ENCODE measurements at regions not wholly inside any gene's neighbourhood (a gene's known extent, or its start where the extent isn't known, plus 50 kb on each side); places are given as distances from the start of the nearest gene placed in this dataset.

DNA sequence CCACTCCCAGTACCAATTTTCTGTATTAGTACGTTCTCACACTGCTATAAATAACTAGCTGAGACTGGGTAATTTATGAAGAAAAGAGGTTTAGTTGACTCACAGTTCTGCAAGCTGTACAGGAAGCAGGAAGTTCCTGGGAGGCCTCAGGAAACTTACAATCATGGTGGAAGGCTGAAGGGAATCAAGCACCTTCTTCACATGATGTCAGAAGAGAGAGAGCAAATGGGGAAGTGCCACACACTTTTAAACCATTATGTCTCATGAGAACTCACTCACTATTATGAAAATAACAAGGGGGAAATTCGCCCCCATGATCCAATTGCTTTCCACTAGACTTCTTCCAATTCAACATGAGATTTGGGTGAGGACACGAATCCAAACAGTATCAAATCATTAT, 271.4 kb downstream of the ETS1 start:
- no peak overlapping the region for H3K4me3 ChIP-seq (ENCODE audit: low read depth, low read length)
- TF ChIP-seq, protein P1, sequence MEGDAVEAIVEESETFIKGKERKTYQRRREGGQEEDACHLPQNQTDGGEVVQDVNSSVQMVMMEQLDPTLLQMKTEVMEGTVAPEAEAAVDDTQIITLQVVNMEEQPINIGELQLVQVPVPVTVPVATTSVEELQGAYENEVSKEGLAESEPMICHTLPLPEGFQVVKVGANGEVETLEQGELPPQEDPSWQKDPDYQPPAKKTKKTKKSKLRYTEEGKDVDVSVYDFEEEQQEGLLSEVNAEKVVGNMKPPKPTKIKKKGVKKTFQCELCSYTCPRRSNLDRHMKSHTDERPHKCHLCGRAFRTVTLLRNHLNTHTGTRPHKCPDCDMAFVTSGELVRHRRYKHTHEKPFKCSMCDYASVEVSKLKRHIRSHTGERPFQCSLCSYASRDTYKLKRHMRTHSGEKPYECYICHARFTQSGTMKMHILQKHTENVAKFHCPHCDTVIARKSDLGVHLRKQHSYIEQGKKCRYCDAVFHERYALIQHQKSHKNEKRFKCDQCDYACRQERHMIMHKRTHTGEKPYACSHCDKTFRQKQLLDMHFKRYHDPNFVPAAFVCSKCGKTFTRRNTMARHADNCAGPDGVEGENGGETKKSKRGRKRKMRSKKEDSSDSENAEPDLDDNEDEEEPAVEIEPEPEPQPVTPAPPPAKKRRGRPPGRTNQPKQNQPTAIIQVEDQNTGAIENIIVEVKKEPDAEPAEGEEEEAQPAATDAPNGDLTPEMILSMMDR (IDR thresholded peaks at IDR 0.05; ENCODE audit: low read depth, low read length), result no peak

DNA sequence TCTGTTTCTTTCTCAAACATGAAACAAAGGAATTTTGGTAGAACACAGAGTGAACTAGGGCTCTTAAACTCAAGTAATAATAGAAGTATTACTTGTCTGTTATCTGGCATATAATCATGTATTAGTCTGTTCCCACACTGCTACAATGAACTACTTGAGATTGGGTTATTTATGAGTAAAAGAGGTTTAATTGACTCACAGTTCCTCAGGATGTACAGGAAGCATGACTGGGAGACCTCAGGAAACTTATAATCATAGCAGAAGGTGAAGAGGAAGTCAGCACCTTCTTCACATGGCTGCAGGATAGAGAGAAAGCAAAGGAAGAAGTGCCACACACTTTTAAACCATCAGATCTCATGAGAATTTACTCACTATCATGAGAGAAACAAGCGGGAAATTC, 273.4 kb downstream of the ETS1 start:
- TF ChIP-seq, protein P1 (IDR thresholded peaks at IDR 0.05; ENCODE audit: low read depth, low read length), result no peak
- no peak overlapping the region for H3K4me3 ChIP-seq (ENCODE audit: low read depth, low read length)

DNA sequence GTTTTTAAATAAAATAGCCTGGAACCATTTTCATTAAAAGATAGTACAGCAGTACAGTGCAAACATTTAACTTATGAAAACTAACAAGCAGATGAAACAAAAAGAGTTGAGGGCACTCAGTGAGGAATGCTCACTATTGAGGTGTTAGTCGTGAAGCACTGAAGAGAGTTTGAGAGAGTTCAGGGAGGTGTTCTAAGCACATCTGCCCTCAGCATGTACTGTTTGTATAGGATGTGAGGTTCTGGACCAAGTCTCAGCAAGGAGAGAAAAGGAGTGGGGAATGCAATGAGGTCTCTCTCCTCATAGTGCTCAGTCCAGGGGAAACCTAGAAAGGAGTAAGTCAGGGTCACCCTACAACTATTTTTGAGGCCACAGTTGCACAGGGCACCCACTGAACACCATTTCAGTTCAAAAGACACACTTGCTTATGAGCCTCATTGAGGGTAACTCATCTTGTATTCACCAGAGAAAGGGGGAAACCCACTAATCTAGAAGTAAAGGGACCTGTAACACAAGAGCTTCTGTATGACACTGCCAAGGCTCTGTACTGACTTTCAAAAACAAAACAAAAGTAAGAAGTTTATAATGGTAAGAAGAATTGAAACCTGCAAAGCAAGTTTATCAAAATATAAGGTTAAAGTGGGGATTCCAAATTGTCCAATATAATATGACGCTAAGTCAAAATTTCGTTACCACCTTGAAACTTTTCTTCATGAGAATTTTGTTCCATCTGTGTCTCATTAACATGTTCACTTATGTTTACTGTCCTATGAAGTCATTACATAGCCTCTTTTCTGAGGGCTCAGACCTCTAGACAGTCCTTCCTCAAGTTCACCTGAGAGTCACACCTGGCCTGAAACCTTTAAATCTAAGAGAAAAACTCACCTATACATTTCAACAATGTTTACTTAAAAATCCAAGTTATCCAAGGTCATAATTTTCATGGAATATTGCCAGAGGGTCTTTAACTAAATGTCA, 275.3 kb downstream of the ETS1 start:
- TF ChIP-seq, protein P1 (IDR thresholded peaks at IDR 0.05; ENCODE audit: low read depth, low read length), result no peak
- no peak overlapping the region for H3K4me3 ChIP-seq (ENCODE audit: low read depth, low read length)

DNA sequence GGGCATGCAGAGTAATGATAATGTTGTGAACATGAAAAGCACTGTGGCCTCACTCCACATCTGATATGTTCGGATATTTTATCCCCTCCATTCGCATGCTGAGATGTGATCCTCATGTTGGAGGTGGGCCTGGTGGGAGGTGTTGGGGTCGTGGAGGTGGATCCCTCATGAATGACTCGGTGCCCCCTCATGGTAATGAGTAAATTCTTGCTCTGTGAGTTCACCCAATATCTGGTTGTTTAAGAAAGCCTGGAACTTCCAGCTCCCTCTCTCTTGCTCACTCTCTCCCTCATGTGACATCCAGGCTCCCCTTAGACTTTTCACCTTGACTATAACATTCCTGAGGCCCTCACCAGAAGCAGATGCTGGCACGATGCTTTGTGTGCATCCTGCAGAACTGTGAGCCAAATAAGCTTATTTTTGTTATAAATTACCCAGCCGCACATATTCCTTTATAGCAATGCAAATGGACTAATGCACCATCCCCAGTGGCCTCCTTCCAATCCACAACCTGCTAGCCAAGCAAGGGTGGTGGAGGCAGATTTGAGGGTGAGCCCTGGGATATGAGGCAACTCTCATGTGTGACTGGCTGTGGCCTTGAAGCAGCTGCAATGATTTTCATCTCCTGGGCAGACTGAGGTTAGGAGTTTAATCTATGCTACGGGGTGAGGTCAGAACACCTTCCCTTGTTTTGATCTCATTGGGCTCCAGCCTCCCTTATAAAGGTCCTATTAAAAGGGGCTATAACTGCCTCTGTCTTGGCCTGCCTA, 276.5 kb downstream of the ETS1 start:
- H3K4me3 ChIP-seq (ENCODE audit: low read depth, low read length), result no peak overlapping the region

DNA sequence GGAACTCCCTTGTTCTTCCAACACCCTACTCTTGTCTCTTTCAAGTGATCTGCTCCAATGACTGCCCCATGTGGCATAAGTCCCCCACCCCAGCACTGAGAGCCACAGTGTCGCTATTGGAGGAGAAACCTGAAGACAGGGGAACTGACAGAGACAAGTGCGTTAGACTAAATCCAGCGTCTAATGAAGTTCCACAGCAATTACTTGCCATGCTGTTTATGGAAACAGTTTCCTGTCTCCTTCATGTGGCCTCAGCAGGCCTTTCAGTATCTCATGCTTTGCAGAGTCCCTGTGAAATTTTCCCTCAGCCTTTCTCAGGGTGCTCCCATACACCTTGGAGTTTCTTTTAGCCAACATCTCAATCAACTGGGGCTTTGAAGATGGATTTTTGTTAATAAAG, 277.4 kb downstream of the ETS1 start:
- no peak overlapping the region for H3K4me3 ChIP-seq (ENCODE audit: low read depth, low read length)
- TF ChIP-seq, protein P1 (IDR thresholded peaks at IDR 0.05; ENCODE audit: low read depth, low read length), result no peak

More for the DNA sequence above, 276.5 kb downstream of the ETS1 start:
- TF ChIP-seq, protein P1 (IDR thresholded peaks at IDR 0.05; ENCODE audit: low read depth, low read length), result no peak

DNA sequence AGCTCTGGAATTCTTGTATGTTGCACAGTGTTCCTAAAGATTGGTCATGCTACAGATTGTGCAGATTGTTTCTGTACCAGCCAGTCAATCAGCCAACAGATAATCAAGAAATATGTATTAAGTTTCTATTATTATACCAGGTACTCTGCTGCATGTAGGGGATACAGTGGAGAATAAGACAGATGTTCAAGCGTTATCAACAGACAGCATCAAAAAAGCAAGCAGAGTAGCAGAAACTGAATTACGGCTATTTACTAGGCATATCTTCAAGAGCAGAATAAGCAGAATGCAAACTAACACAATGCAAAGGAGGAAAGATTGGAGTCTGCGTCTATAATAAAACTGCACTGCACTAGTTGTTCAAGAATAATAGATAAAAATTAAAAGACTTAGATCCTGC, 278.6 kb downstream of the ETS1 start:
- no peak overlapping the region for H3K4me3 ChIP-seq (ENCODE audit: low read depth, low read length)
- TF ChIP-seq, protein P1 (IDR thresholded peaks at IDR 0.05; ENCODE audit: low read depth, low read length), result no peak

DNA sequence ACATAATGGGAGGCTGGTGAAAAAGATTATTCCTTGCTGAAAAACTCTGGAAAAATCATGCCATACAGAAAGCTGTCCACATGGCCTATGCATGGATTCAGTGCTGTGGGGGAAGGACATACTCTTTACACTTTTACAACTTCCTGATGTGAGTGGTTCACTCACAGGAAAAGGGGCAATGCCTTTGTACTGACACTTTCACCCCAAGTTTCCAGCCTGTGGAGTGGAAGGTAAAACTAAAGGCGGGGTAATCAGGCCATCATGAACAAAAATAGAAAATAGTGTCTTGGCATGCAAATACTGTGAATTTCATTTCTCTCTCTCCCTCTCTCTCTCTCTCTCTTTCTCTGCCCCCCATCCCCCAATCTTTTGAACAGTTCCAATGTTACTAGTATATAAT, 281.8 kb downstream of the ETS1 start:
- TF ChIP-seq, protein P1 (IDR thresholded peaks at IDR 0.05; ENCODE audit: low read depth, low read length), result no peak
- no peak overlapping the region for H3K4me3 ChIP-seq (ENCODE audit: low read depth, low read length)

Measured in WI38 (cell line).